ENCODE measurements at regions not wholly inside any gene's neighbourhood (a gene's known extent, or its start where the extent isn't known, plus 50 kb on each side); places are given as distances from the start of the nearest gene placed in this dataset.
"Not testable (repeated sequence)": the region's sequence is repeated elsewhere in the genome, so short reads cannot be mapped to it uniquely, and the experiment has no call there.

DNA sequence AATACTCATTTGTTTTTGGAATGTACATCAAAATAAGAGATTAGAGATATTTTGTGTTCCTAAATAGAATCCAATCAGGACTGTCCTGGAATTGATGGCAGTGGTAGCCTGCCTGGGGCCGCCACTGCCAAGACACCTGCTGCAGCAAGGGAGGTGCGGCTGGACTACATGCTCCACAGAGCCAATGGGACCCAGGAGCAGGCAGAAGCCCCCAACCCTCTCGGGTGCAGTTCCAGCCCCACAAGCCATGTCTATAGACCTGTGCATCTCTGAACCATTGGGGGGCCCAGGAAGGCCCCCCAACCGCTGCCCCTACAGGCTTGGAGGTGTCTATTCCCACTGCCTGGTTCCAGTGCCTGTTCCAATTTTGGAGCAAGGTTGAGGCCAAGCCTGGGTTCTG lies 1524.3 kb downstream of the PCDH18 start:
- DNase-seq: no peak

DNA sequence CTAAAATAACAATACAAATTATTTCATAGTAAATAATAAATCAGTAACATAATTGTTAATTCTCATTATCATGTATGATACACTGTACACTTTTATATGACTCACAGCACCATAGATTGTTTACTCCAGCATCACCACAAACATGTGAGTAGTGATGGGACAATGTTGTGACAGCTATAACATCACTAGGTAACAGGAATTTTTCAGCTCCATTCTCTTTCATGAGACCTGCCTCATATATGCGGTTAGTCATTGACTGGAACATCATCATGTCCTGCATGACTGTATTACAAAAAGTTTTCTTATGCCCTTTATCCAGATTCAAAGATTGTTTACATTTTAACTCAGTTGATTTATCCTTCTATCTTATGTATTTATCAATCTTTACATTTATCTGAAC lies 1530.0 kb downstream of the PCDH18 start:
- DNase-seq: no peak

GRCh38 chr4:136001791-136002190 lies 1530.5 kb downstream of the PCDH18 start:
- no peak for DNase-seq

GRCh38 chr4:136000246-136000645 lies 1532.0 kb downstream of the PCDH18 start:
- DNase-seq: no peak

GRCh38 chr4:135994360-135994759 lies 1537.9 kb downstream of the PCDH18 start:
- no peak for DNase-seq

DNA sequence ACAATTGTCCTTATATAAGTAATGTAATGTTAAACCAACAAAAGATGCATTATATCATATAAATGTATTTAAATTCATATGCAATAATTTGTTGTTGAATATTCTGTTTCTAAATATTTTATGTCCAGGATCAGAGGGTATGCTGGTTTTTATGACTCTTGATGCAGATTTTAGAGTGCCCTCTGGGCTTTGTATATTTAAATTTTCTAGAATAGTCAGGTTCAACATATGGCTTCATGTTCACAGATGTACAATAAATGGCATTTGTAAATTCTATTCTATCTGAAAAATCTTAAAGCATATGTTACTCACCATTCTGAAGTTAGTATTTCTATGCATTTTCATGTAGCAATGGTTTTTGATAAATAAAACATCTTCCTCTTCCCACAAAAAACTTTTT lies 1555.4 kb downstream of the PCDH18 start:
- no peak for DNase-seq

DNA sequence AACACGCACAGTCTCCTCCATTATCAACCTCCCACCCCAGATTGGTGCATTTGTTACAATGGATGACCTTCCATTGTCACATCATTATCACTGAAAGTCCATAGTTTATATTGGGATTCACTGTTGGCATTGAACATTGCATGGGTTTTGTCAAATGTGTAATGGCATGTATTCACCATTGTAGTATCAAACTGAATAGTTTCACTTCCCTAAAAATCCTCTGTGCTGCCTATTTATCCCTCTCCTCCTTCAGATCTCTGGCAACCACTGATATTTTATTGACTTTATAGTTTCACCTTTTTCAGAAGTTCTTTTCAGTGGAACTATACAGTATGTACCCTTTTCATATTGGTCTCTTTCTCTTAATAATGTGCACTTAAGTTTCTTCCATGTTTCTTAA lies 1565.4 kb downstream of the PCDH18 start:
- DNase-seq: no peak

GRCh38 chr4:135963009-135963408 lies 1569.3 kb downstream of the PCDH18 start:
- DNase-seq: no peak

- no peak for DNase-seq
These were observed 1582.4 kb downstream of the PCDH18 start for GRCh38 chr4:135949931-135950330.

- DNase-seq: no peak
These were observed 1583.5 kb downstream of the PCDH18 start for GRCh38 chr4:135948797-135949196.

GRCh38 chr4:135941671-135942070 lies 1590.6 kb downstream of the PCDH18 start:
- no peak for DNase-seq

- DNase-seq: no peak
These were observed 1598.3 kb downstream of the PCDH18 start for GRCh38 chr4:135934026-135934425.

DNA sequence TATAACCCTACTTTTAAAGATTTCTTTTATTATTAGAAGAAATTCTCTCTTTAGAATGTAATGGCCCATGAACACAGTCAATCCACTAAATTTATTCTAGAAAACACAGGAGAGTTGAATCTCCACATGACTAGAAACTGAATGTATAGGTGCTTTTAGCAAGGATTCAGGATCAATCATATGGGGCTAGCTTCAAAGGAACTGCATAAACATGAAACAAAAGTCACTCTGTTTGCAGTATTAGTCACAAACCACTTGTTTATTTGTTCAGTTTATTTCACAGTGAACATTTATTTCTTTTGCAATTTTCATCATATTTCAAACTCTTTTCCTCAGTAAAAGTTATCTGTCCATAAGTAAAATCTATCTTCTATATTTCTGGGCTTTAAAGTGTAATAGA lies 1604.6 kb downstream of the PCDH18 start:
- no peak for DNase-seq

DNA sequence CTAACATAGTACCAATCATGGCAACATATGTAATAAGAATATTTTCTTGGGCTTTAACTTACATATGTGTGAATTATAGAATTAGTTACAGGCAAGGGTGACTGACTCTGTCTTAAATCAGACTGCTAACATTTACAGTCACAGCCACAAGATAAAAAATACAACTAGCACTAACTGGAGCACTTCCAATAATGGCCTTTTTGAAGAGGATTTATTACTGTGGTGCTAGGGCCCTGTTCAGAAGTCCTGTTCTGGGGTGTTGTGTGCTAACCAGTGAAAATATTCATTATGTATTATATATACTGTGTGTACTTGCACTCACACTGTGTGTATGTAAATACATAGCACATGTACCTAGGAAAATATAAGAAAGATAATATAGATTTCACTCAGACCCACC lies 1611.2 kb downstream of the PCDH18 start:
- DNase-seq: no peak

- DNase-seq: no peak
These were observed 1615.3 kb downstream of the PCDH18 start for GRCh38 chr4:135917011-135917410.

DNA sequence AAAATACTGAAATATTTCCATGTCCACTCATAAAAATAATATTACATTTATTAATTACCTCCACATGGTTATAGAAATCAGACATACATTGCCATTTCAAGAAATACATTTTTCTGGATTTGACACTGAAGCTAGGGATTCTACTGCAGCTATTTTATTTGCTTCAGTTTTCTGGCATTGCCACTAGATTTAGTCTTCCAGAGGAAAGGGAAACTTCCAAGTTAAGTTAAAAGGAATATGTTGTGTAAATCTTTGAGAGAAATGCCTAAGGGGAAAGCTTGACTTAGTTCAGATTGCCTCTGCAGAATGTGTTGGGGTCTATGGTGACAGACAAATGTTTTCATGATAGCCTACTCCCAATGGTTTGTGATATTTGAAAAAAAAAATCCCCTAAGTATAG lies 1631.3 kb downstream of the PCDH18 start:
- DNase-seq: no peak

DNA sequence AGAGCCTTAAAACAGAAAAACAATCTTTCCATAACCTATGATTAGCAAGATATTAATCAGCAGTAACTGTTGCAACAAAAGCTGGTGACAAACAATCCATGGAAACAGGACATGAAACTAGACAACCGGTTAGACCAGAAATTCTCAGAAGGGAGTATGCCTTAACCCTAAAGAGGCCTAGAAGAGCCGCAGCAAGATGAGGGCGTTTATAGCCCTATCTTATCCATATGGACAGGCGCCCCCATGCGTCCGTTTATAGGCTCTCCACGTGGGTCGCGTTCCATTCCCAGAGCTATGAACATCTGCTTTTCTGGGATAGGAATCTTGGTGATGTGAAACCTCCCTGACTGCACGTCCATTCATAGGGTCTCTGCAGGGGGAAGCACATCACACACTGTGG lies 1662.7 kb upstream of the PABPC4L start:
- DNase-seq: not testable (repeated sequence)

DNA sequence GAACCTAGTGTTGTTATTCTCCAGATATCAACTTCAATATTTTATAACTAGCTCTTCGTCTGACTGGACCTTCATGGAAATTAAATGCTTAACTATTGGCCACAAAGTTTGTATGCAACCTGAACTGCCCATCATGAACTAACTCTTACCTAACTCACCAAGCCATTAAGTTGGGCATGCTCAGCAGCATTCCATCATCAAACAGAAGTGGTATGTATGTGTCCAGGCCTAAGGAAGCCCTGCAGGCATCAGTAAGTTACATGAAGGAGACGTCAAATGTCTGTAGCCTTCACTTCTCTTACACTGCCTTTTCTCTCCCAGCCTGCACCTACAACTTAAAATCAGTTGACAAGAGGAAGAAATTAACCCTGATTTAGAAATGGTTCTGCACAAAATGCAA lies 1639.2 kb upstream of the PABPC4L start:
- no peak for DNase-seq

- no peak for DNase-seq
These were observed 1638.1 kb upstream of the PABPC4L start for GRCh38 chr4:135839712-135840111.

DNA sequence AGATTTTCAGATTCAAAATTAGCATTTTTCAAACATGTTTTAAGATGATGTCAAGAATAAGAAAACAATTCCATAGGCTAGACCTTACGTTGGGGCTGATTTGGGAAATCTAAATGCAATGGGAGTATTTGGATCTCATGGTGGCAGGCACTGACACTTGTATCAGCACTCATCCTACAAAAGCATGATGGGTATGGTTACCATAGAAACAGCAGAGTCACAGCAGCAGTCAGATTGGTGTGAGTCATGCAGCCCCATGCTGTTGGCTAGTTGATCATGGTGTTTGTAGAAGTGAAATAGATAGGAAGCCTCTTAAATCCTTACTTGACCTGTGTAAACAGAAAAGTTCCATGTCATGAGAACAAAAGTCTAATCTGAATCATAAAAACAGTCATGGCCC lies 1637.3 kb upstream of the PABPC4L start:
- DNase-seq: no peak

GRCh38 chr4:135834471-135834870 lies 1632.9 kb upstream of the PABPC4L start:
- no peak for DNase-seq

DNA sequence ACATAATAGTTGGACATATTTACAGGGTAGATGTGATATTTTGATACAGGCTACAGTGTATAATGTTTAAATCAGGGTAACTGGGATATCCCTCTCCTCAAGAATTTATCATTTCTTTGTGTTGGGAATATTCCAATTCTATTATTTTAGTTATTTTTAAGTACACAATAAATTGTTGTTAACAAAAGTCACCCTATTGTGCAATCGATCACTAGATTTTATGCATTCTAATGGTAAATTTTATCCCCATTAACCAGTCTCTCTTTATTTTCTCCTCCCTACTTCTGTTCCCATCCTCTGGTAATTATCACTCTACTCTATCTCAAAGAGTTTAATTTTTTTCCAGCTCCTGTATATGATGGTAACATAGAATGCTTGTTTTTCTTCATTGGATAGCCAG lies 1631.9 kb upstream of the PABPC4L start:
- no peak for DNase-seq

DNA sequence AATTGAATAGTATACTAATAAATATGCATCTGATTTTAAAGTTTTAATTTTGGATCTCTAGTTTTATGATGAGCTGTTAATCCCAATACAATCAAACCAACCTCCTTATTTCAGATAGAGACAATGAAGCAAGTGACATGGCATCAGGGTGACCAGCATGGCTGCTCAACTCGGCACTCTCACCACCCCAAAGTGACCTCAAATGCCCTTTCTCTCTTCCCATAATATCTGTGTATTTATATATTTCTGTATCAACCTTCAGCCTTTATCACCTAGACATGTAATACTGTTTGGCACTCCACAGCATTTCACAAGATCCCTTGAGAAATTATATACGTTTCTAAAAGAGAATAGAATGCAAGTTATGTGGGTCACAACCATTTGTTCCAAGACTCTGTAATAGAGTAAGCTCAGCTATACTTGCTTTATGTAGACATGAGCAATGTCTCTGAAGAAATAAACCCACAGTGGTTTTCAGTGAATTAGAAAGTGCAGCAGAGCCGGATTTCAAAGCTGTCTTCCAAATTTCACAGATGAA lies 1623.2 kb upstream of the PABPC4L start:
- DNase-seq: no peak

DNA sequence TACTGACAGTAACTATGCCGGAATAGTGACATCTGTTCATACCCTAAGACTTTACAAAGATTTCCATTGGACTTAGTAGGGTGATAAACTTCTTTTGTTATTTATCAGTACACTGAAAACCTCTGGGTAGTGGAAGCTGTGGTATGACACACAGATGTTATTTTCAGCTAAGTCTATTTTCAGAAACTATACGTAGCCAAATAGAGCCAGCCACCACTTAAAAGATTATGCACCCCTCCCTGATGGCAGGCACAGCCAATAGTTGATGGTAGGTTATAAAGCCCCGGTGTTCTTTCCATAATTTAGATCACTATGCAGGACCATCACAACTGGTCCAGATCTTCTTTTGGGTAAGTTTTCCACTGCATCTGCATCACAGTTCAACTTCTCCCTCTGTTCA lies 1603.2 kb upstream of the PABPC4L start:
- no peak for DNase-seq

GRCh38 chr4:135777361-135777760 lies 1575.8 kb upstream of the PABPC4L start:
- no peak for DNase-seq

GRCh38 chr4:135775909-135776308 lies 1574.3 kb upstream of the PABPC4L start:
- no peak for DNase-seq
